Stimulated activated CD8-positive, alpha-beta memory T cell treated with anti-CD3 and anti-CD28 coated beads, Interleukin-2, amount 100 ng/mL, for 1 hour (primary cell): ENCODE measurements at regions not wholly inside any gene's neighbourhood (a gene's known extent, or its start where the extent isn't known, plus 50 kb on each side); places are given as distances from the start of the nearest gene placed in this dataset.
"Not testable (repeated sequence)": the region's sequence is repeated elsewhere in the genome, so short reads cannot be mapped to it uniquely, and the experiment has no call there.

Experiments used
- DNase-seq, 2 donors: peaks; one replicate each; pipeline ENCODE4 v3.0.0-alpha.2; 2020; ENCODE audit warnings: low read depth in 2 of 2

DNA sequence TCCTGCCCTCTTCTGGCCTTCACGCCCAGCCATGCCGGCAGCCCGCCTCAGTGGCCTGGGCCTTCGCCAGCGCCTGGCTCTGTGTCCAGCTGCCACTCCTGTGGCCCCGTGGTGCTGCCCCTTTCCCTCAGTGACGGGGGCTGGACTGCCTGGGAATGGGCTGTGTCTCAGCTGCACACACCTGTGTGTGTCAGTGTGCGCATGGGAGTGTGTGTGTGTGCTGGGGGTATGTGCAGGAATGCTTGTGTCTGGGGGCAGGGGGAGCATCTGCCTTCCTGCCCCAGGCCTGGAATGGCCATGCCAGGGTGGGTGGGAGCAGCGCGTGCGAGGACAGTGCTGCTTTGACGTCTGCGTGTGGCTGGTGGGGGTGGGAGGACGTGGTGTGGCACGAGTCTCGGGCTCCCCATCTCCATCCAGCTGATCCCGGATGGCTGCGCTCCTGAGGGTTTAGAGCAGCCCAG lies 224.9 kb downstream of the TMEM121 start:
- not testable (repeated sequence) for DNase-seq

GRCh38 chr14:105752420-105752819 lies 226.0 kb downstream of the TMEM121 start:
- not testable (repeated sequence) for DNase-seq

DNA sequence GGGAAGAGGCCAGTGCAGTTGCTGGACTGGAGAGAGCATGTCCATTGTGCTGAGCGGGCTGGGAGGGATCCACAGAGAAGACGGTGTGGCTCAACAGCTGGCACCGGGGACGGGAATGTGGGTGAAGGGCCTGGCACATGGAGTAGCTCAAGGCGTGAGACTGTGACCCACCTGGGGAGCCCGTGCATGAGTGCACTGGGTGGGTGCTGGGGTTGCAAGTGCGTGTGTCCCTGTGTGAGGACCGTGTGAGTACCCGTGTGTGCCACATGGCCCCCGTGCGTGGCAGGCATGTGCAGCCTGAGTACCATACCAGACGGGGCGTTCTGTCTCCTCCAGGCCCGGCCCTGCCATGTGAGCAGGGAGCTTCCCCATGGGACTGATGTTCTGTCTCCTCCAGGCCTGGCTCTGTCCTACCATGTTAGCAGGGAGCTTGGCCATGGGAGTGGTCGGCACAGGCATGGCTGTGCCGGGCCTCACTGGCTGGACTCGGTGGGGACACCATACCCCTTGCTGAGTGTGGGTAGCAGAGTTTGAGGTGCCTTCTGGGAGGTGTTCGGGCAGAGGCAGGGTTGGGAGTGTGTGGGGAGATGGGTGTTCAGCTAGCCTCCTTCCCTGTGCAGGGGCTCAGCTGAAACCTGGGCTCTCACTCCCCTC lies 234.4 kb downstream of the TMEM121 start:
- DNase-seq: no peak

DNA sequence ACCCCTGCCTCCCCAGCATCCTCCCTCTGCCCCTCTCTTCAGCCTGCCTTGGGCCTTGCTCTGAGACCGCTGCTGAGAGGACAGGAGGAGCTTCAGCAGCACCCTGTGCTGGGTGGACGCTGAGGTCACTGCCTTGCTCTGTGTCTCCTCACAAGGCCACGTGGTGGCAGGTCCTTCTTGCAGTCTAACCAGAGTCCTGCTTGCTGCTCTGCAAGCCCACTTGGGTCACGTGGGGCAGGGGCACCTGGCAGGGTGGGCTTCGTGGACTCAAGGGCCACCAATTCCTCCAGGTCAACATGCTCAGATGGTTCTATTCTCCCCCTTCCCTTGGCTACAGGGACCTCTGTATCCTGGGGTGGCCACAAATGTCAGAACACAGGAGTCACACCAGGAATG lies 235.0 kb downstream of the TMEM121 start:
- not testable (repeated sequence) for DNase-seq

- no peak for DNase-seq
These were observed 235.5 kb downstream of the TMEM121 start for GRCh38 chr14:105761842-105762241.

- not testable (repeated sequence) for DNase-seq
These were observed 235.9 kb downstream of the TMEM121 start for GRCh38 chr14:105762262-105762661.

GRCh38 chr14:105764254-105764901 lies 238.0 kb downstream of the TMEM121 start:
- DNase-seq: not testable (repeated sequence)

GRCh38 chr14:105765072-105765825 lies 238.9 kb downstream of the TMEM121 start:
- not testable (repeated sequence) for DNase-seq

DNA sequence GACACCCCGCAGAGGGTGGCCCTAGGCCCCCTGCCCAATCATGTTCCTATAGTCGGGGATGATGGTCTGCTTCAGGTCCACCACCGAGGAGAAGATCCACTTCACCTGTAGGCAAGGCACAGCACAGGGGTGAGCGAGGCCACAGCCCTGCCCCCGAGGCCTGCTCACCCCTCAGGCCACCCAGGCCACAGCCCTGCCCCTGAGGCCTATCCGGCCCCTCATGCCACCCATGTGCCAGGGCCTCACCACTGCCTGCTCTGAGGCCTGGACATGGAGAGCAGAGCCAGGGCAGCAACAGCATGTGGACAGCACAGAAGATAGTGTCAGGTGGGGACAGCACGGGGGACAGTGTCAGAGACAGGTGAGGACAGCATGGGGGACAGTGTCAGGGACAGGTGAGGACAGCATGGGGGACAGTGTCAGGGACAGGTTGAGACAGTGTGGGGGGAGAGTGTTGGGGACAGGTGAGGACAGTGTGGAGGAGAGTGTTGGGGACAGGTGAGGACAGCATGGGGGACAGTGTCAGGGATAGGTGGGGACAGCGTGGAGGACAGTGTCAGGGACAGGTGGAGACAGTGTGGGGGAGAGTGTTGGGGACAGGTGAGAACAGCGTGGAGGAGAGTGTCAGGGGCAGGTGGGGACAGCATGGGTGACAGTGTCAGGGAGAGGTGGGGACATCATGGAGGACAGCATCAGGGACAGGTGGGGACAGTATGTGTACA lies 239.7 kb downstream of the TMEM121 start:
- no peak for DNase-seq

DNA sequence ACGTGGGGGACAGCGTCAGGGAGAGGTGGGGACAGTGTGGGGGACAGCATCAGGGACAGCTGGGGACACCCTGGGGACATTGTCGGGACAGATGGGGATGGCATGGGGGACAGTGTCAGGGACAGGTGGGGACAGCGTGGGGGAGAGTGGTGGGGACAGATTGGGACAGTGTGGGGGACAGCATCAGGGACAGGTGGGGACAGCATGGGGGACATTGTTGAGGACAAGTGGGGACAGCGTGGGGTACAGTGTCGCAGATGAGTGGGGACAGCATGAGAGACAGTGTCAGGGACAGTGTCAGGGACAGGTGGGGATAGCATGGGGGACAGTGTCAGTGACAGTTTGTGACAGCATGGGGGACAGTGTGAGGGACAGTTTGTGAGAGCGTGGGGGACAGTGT lies 240.9 kb downstream of the TMEM121 start:
- no peak for DNase-seq

DNA sequence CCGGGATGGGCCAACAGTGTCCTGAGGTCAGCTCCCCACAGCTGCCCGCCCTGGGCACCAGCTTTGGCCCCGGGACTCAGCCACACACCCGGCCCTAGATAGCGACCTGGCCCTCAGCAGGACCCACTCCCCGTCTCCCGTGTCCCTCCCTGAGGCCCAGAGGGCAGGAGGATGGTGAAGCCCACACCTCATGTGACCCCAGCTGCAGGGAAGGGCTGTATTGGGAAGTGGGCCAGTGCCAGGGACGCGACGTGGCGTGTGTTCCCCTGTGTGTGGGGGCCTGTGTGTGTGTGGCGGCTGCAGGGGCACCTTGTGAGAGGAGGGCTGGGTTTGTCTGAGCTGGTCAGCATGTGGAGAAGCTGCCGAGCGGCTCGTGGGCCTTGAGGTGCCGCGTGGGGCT lies 241.7 kb downstream of the TMEM121 start:
- not testable (repeated sequence) for DNase-seq

DNA sequence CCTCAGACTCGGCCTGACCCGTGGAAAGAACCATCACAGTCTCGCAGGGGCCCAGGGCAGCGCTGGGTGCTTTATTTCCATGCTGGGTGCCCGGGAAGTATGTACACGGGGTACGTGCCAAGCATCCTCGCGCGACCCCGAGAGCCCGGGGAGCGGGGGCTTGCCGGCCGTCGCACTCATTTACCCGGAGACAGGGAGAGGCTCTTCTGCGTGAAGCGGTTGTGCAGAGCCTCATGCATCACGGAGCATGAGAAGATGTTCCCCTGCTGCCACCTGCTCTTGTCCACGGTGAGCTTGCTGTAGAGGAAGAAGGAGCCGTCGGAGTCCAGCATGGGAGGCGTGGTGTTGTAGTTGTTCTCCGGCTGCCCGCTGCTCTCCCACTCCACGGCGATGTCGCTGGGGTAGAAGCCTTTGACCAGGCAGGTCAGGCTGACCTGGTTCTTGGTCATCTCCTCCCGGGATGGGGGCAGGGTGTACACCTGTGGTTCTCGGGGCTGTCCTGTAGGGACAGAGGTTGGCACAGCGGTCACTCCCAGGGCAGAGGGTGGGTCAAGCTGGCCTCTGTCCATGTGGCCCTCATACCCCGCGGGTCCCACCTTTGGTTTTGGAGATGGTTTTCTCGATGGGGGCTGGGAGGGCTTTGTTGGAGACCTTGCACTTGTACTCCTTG lies 242.8 kb downstream of the TMEM121 start:
- DNase-seq: not testable (repeated sequence)

- not testable (repeated sequence) for DNase-seq
These were observed 244.3 kb downstream of the TMEM121 start for GRCh38 chr14:105770619-105771216.

- not testable (repeated sequence) for DNase-seq
These were observed 245.2 kb downstream of the TMEM121 start for GRCh38 chr14:105771261-105772226.

DNA sequence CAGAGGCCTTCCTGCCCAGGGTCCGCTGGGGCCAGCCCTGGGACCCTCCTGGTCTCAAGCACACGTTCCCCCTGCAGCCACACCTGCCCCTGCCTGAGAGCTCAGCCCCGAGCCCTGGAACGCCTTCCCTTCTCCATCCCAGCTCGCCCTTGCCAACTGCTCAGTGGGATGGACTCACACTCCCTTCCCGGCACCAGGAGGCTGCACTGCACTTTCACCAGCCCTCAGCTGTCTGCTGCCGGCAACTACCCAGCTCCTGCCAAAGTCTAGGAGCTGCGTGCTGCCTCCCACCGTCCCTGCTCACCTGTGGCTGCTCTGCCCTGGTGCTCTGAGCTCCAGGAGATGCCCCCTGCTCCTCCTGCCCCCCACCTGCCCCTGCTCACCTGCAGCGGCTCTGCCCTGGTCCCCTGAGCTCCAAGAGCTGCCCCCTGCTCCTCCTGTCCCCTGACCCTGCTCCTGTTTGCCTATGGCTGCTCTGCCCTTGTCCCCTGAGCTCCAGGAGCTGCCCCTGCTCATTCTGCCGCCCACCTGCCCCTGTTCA lies 246.4 kb downstream of the TMEM121 start:
- DNase-seq: not testable (repeated sequence)

- DNase-seq: no peak
These were observed 247.2 kb downstream of the TMEM121 start for GRCh38 chr14:105773584-105773983.

DNA sequence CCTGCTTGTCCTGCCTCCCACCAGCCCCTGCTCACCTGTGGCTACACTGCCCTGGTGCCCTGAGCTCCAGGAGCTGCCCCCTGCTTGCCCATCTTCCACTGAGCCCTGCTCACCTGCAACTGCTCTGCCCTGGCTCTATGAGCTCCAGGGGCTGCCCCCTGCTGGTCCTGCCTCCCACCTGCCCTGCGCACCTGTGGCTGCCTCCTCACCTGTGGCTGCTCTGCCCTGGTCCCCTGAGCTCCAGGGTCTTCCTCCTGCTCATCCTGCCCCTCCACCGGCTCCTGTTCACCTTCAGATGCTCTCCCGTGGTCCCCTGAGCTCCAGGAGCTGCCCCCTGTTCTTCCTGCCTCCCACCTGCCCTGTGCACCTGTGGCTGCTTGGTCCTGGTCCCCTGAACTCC lies 247.6 kb downstream of the TMEM121 start:
- no peak for DNase-seq

DNA sequence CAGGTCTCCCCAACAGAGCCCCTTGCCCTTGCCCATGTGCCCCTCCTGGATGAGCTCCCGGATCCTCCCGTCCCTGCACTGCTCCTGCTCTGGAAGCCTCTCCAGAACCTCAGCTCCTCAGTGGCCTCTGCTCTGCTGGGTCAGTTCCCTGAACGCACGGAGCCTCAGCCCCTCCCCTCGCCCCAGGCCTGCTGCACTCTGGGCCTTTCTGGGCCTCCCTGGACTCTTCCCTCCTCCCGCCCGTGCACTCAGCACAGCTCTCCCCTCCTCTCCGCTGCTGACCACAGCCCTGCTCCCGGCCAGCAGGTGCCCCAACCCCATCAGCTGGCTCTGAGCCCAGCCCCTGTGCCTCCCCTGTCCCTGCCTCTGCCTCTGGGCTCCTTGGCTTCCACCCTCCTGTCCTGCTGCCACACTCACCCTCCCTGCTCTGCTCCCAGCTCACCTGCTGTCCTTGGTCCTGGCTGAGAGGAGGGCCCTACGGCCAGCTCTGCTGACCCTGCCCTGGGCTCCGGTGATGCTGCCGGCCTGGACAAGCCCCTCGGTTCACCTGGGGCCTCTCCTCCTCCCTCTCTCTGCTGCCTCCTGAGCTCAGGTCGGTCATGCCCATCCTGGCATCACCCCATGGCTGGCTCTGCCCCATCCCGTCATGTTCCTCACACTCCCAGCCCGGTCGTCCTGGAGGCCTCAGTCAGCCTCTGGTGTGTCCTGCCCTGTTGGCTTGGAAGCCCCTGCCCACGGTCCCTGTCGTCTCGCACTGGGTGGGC lies 248.4 kb downstream of the TMEM121 start:
- DNase-seq: not testable (repeated sequence)
